ENCODE measurements at regions not wholly inside any gene's neighbourhood (a gene's known extent, or its start where the extent isn't known, plus 50 kb on each side); places are given as distances from the start of the nearest gene placed in this dataset.

- no peak overlapping the region for H2AFZ ChIP-seq (ENCODE audit: low read length)
- no peaks in the 10 kb centered on the region for H3F3A ChIP-seq (ENCODE audit: low read depth)
- no peaks in the 10 kb centered on the region for H3K9me2 ChIP-seq (replicated peaks; ENCODE audit: low read depth, low read length)
- H3K9ac ChIP-seq (ENCODE audit: low read depth, low read length, poor library complexity, severe bottlenecking): no peak overlapping the region
- H3K4me3 ChIP-seq (ENCODE audit: low read length, poor library complexity, severe bottlenecking): no peak overlapping the region
- H3K36me3 ChIP-seq (ENCODE audit: insufficient read depth, low read length): no peaks in the 10 kb centered on the region
- no peaks in the 10 kb centered on the region for H3K79me2 ChIP-seq (ENCODE audit: insufficient read depth, low read length)
- no peaks in the 10 kb centered on the region for H3K4me1 ChIP-seq (ENCODE audit: insufficient read depth, low read length, poor library complexity, severe bottlenecking)
- TF ChIP-seq CTCF (conservative IDR thresholded peaks at IDR 0.05; ENCODE audit: low read length) (no peak), EZH2phosphoT487 (IDR thresholded peaks at IDR 0.05; ENCODE audit: borderline replicate concordance) (no peak)
- H4K20me1 ChIP-seq (ENCODE audit: insufficient read depth, low read length, poor library complexity, severe bottlenecking): no peaks in the 10 kb centered on the region
- no peaks in the 10 kb centered on the region for H3K9me3 ChIP-seq (ENCODE audit: insufficient read depth, low read depth, low read length)
- H3K27me3 ChIP-seq (ENCODE audit: insufficient read depth, low read length, poor library complexity, severe bottlenecking): no peaks in the 10 kb centered on the region
- no peak overlapping the region for H3K4me2 ChIP-seq (ENCODE audit: low read depth, low read length, poor library complexity, severe bottlenecking)
Observed at GRCh38 chr6:121932076-121932991, 467.1 kb upstream of the HSF2 start.

DNA sequence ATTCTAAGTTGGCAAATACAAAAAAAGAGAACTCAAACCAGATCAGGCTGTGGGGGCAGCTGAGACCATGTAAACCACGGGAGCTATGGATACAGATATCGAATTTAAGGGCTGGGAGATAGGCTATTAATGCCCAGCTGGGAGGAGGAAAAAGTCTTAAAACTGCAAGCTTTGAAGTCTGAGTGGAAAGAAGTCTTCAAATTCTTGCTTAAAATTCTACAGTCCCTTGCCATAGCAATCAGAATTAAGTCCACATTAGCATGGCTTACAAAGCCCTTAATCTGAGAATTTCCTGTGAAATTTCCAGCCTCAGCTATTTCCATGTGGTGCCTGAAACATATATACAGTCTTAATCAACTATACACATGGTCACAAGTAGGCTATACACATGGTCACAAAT lies 465.0 kb upstream of the HSF2 start:
- H3K9me3 ChIP-seq (ENCODE audit: insufficient read depth, low read depth, low read length): no peaks in the 10 kb centered on the region
- no peaks in the 10 kb centered on the region for H3K4me1 ChIP-seq (ENCODE audit: insufficient read depth, low read length, poor library complexity, severe bottlenecking)
- H2AFZ ChIP-seq (ENCODE audit: low read length): no peak overlapping the region
- H3F3A ChIP-seq (ENCODE audit: low read depth): no peaks in the 10 kb centered on the region
- no peaks in the 10 kb centered on the region for H3K9me2 ChIP-seq (replicated peaks; ENCODE audit: low read depth, low read length)
- no peak overlapping the region for H3K4me2 ChIP-seq (ENCODE audit: low read depth, low read length, poor library complexity, severe bottlenecking)
- H3K9ac ChIP-seq (ENCODE audit: low read depth, low read length, poor library complexity, severe bottlenecking): no peak overlapping the region
- no peaks in the 10 kb centered on the region for H4K20me1 ChIP-seq (ENCODE audit: insufficient read depth, low read length, poor library complexity, severe bottlenecking)
- H3K79me2 ChIP-seq (ENCODE audit: insufficient read depth, low read length): no peaks in the 10 kb centered on the region
- no peak overlapping the region for H3K4me3 ChIP-seq (ENCODE audit: low read length, poor library complexity, severe bottlenecking)
- no peaks in the 10 kb centered on the region for H3K36me3 ChIP-seq (ENCODE audit: insufficient read depth, low read length)
- TF ChIP-seq CTCF (conservative IDR thresholded peaks at IDR 0.05; ENCODE audit: low read length) (no peak), EZH2phosphoT487 (IDR thresholded peaks at IDR 0.05; ENCODE audit: borderline replicate concordance) (no peak)
- no peaks in the 10 kb centered on the region for H3K27me3 ChIP-seq (ENCODE audit: insufficient read depth, low read length, poor library complexity, severe bottlenecking)

- H2AFZ ChIP-seq (ENCODE audit: low read length): no peak overlapping the region
- H3F3A ChIP-seq (ENCODE audit: low read depth): no peaks in the 10 kb centered on the region
- H3K27me3 ChIP-seq (ENCODE audit: insufficient read depth, low read length, poor library complexity, severe bottlenecking): no peaks in the 10 kb centered on the region
- no peak overlapping the region for H3K4me2 ChIP-seq (ENCODE audit: low read depth, low read length, poor library complexity, severe bottlenecking)
- H3K9me2 ChIP-seq (replicated peaks; ENCODE audit: low read depth, low read length): no peaks in the 10 kb centered on the region
- TF ChIP-seq CTCF (conservative IDR thresholded peaks at IDR 0.05; ENCODE audit: low read length) (no peak), EZH2phosphoT487 (IDR thresholded peaks at IDR 0.05; ENCODE audit: borderline replicate concordance) (no peak)
- H3K9me3 ChIP-seq (ENCODE audit: insufficient read depth, low read depth, low read length): no peaks in the 10 kb centered on the region
- H3K9ac ChIP-seq (ENCODE audit: low read depth, low read length, poor library complexity, severe bottlenecking): no peak overlapping the region
- no peak overlapping the region for H3K4me3 ChIP-seq (ENCODE audit: low read length, poor library complexity, severe bottlenecking)
- H3K36me3 ChIP-seq (ENCODE audit: insufficient read depth, low read length): no peaks in the 10 kb centered on the region
- no peaks in the 10 kb centered on the region for H4K20me1 ChIP-seq (ENCODE audit: insufficient read depth, low read length, poor library complexity, severe bottlenecking)
- no peaks in the 10 kb centered on the region for H3K4me1 ChIP-seq (ENCODE audit: insufficient read depth, low read length, poor library complexity, severe bottlenecking)
- H3K79me2 ChIP-seq (ENCODE audit: insufficient read depth, low read length): no peaks in the 10 kb centered on the region
Observed at GRCh38 chr6:121940728-121941127, 458.7 kb upstream of the HSF2 start.

All from Loucy (cell line).